ENCODE measurements at regions not wholly inside any gene's neighbourhood (a gene's known extent, or its start where the extent isn't known, plus 50 kb on each side); places are given as distances from the start of the nearest gene placed in this dataset.

DNA sequence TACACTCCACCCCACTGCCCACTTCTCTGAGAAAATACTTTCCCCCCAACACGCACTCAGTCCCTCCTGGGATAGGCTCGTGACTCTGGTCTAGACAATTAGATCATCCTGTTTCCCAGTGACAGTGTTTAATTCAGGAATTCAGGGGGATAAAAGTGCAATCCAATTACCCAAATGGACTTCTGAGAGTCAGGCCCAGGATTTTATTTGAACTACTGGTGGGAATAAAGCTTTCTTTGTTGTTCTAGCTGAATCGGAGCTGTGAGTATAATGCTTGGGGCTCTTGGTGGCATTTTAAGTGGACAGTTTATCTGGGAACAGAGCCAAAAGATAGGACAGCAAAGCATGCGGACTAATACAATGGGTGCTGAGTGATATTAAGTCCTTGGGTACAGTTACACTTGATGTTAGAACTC is 683.3 kb downstream of the MAT2B start:
- TF ChIP-seq, protein P1, sequence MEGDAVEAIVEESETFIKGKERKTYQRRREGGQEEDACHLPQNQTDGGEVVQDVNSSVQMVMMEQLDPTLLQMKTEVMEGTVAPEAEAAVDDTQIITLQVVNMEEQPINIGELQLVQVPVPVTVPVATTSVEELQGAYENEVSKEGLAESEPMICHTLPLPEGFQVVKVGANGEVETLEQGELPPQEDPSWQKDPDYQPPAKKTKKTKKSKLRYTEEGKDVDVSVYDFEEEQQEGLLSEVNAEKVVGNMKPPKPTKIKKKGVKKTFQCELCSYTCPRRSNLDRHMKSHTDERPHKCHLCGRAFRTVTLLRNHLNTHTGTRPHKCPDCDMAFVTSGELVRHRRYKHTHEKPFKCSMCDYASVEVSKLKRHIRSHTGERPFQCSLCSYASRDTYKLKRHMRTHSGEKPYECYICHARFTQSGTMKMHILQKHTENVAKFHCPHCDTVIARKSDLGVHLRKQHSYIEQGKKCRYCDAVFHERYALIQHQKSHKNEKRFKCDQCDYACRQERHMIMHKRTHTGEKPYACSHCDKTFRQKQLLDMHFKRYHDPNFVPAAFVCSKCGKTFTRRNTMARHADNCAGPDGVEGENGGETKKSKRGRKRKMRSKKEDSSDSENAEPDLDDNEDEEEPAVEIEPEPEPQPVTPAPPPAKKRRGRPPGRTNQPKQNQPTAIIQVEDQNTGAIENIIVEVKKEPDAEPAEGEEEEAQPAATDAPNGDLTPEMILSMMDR (IDR thresholded peaks at IDR 0.05), result no peak
- no peak for TF ChIP-seq ZFX (IDR thresholded peaks at IDR 0.05; ENCODE audit: borderline replicate concordance)
